ENCODE measurements at regions not wholly inside any gene's neighbourhood (a gene's known extent, or its start where the extent isn't known, plus 50 kb on each side); places are given as distances from the start of the nearest gene placed in this dataset.

DNA sequence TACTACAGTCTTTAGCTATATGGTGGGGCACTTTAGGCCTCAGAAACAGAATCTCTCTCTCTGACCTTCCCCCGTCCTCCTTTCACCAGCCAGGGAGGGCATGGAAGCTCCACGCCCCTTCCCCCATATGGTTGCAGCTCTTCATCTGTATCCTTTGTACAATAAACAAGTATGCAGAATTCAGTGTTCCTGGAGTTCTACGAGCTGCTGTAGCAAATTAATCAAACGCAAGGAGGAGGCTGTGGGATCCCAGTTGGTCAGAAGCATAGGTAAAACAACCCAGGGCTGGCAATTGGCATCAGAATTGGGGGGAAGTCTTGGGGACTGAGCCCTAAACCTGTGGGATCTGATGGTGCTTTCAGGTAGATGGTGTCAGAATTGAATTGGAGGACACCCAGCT lies 163.7 kb upstream of the NLRP1 start:
- TF ChIP-seq, protein P1, sequence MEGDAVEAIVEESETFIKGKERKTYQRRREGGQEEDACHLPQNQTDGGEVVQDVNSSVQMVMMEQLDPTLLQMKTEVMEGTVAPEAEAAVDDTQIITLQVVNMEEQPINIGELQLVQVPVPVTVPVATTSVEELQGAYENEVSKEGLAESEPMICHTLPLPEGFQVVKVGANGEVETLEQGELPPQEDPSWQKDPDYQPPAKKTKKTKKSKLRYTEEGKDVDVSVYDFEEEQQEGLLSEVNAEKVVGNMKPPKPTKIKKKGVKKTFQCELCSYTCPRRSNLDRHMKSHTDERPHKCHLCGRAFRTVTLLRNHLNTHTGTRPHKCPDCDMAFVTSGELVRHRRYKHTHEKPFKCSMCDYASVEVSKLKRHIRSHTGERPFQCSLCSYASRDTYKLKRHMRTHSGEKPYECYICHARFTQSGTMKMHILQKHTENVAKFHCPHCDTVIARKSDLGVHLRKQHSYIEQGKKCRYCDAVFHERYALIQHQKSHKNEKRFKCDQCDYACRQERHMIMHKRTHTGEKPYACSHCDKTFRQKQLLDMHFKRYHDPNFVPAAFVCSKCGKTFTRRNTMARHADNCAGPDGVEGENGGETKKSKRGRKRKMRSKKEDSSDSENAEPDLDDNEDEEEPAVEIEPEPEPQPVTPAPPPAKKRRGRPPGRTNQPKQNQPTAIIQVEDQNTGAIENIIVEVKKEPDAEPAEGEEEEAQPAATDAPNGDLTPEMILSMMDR (IDR thresholded peaks at IDR 0.05), result no peak
- H3K27ac Mint-ChIP-seq (ENCODE audit: unreplicated experiment), result no peak overlapping the region
- H3K4me1 Mint-ChIP-seq (ENCODE audit: low read depth), result no peaks in the 10 kb centered on the region

DNA sequence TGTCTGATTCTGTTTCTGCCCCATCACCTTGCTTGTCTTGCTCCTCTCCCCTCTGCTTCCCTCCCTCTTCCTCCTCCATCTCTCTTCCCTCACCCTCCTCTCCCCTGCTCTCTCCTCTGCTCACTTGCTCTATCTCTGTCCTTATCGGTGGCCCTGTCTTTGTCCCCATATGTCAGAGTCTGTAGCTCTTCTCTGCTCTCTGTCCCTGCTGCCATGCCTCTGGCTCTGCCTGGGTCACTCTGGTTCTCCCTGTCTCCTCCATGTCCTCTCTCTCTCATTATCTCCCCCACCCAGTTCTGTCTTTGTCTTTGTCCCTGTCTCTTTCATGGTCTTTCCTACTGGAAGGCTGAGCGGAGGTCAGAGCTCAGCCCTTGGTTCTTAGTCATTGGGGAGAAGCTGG lies 169.1 kb upstream of the NLRP1 start:
- H3K36me3 Mint-ChIP-seq (ENCODE audit: low read depth), result no peaks in the 10 kb centered on the region
- peaks cover 6% of the 10 kb centered on the region for H3K4me1 Mint-ChIP-seq (ENCODE audit: low read depth)
- no peaks in the 10 kb centered on the region for H3K9me3 Mint-ChIP-seq (ENCODE audit: low read depth)
- no peak overlapping the region for H3K4me3 Mint-ChIP-seq (ENCODE audit: unreplicated experiment)
- H3K27me3 Mint-ChIP-seq (ENCODE audit: low read depth), result peaks cover 32% of the 10 kb centered on the region
- H3K27ac Mint-ChIP-seq (ENCODE audit: unreplicated experiment), result no peak overlapping the region
- no peak for DNase-seq (ENCODE audit: low spot score)
- TF ChIP-seq, protein P1 (IDR thresholded peaks at IDR 0.05), result no peak

More for the DNA sequence above, 163.7 kb upstream of the NLRP1 start:
- Mint-ChIP-seq H3K9me3 (ENCODE audit: low read depth) (no peaks in the 10 kb centered on the region), H3K4me3 (ENCODE audit: unreplicated experiment) (no peak overlapping the region), H3K36me3 (ENCODE audit: low read depth) (no peaks in the 10 kb centered on the region), H3K27me3 (ENCODE audit: low read depth) (peaks cover 16% of the 10 kb centered on the region)
- no peak for DNase-seq (ENCODE audit: low spot score)

DNA sequence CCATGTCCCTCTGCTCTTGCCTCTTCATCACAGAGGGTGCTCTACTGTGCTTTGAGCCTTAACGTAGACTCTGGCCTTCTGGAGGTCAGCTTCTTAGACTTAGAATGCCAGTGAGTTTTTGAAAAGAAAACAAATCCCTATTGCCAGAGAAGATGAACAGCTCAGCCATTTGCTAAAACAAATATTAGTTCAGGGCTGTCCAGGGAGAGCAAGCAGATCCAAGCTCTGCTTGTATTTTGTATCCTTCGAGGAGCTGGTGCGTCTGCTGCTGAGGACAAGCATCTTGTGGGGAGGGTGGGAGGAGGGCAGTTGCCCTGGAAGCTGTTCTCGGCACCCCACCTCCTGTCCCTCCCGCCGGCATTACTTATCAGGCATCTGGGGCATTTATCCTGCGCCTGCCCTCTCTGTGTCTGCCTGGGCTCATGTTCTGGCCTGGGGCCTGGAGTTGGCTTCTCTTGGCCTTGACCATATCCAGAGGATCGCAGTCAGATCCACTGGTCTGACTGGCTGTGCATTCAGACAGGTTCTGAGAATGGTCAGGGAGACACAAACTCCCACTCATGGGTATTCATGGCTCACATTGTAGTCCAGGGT lies 173.1 kb upstream of the NLRP1 start:
- no peak overlapping the region for H3K27ac Mint-ChIP-seq (ENCODE audit: unreplicated experiment)
- no peak for DNase-seq (ENCODE audit: low spot score)
- no peaks in the 10 kb centered on the region for H3K36me3 Mint-ChIP-seq (ENCODE audit: low read depth)
- H3K27me3 Mint-ChIP-seq (ENCODE audit: low read depth), result peaks cover 28% of the 10 kb centered on the region
- no peak overlapping the region for H3K4me3 Mint-ChIP-seq (ENCODE audit: unreplicated experiment)
- TF ChIP-seq, protein P1 (IDR thresholded peaks at IDR 0.05), result no peak
- peaks cover 6% of the 10 kb centered on the region for H3K4me1 Mint-ChIP-seq (ENCODE audit: low read depth)
- H3K9me3 Mint-ChIP-seq (ENCODE audit: low read depth), result no peaks in the 10 kb centered on the region

DNA sequence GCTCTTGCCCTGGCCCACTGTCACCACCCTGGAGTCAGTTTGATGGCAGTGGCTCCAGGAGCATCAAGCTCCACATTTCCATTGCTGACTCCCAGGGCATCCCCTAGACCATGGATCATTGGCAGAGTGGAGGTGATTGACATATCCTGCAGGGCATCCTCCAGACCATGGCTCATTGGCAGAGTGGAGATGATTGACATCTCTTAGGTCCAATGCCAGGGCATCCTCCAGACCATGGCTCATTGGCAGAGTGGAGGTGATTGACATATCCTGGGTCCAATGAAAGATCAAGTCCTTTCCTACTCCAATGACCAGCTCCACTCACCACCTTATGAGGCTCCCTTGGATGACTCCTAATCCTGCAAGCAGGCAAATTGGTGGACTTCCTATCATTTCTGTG lies 174.3 kb upstream of the NLRP1 start:
- Mint-ChIP-seq H3K27me3 (ENCODE audit: low read depth) (peaks cover 34% of the 10 kb centered on the region), H3K27ac (ENCODE audit: unreplicated experiment) (no peak overlapping the region), H3K4me3 (ENCODE audit: unreplicated experiment) (no peak overlapping the region), H3K36me3 (ENCODE audit: low read depth) (no peaks in the 10 kb centered on the region), H3K4me1 (ENCODE audit: low read depth) (peaks cover 6% of the 10 kb centered on the region), H3K9me3 (ENCODE audit: low read depth) (no peaks in the 10 kb centered on the region)
- DNase-seq (ENCODE audit: low spot score), result no peak
- TF ChIP-seq, protein P1 (IDR thresholded peaks at IDR 0.05), result no peak

DNA sequence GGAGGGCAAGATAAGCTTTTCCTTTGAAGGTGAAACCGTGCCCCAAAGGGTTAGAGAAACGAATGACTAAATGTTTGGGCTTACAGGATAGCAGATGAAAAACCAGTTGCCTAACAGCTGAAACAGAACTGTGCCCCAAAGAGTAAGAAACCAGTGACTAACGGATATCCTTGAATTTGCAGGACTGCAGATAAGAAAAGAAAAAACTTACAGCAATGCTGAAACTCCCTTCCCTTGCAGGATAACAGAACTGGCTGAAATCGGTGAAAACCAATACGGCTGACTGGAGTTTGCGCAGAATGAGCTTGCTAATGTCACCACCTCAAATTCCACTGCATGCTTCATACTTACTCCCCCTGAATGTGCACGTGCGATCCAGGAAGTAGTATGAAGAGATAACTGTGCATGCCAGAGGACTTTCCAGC lies 175.2 kb upstream of the NLRP1 start:
- H3K27ac Mint-ChIP-seq (ENCODE audit: unreplicated experiment), result no peak overlapping the region
- H3K36me3 Mint-ChIP-seq (ENCODE audit: low read depth), result no peaks in the 10 kb centered on the region
- no peaks in the 10 kb centered on the region for H3K9me3 Mint-ChIP-seq (ENCODE audit: low read depth)
- TF ChIP-seq, protein P1 (IDR thresholded peaks at IDR 0.05), result no peak
- no peak for DNase-seq (ENCODE audit: low spot score)
- H3K27me3 Mint-ChIP-seq (ENCODE audit: low read depth), result peaks cover 37% of the 10 kb centered on the region
- H3K4me1 Mint-ChIP-seq (ENCODE audit: low read depth), result peaks cover 6% of the 10 kb centered on the region
- H3K4me3 Mint-ChIP-seq (ENCODE audit: unreplicated experiment), result no peak overlapping the region
